Activated CD4-positive, alpha-beta memory T cell treated with anti-CD3 and anti-CD28 coated beads, Interleukin-2, amount 10 ng/mL, durations not matched to agents 7 days and 5 days (primary cell): ENCODE measurements at regions not wholly inside any gene's neighbourhood (a gene's known extent, or its start where the extent isn't known, plus 50 kb on each side); places are given as distances from the start of the nearest gene placed in this dataset.

ENCODE experiments used
- CTCF ChIA-PET: fragments of 350-600 bp; sonication (Branson Sonifier 250); formaldehyde crosslinking; loops from one replicate; lab custom pipeline; 2021; ENCODE audit warnings: antibody characterized with exemption, inconsistent platforms; lab: Charles Lee
- POLR2A ChIA-PET: fragments of 350-600 bp; sonication (Branson Sonifier 250); formaldehyde crosslinking; loops from one replicate; lab custom pipeline; 2021; ENCODE audit warnings: antibody characterized with exemption; lab: Charles Lee
- DNase-seq: peaks from one replicate; pipeline ENCODE4 v3.0.0-alpha.2; 2020
- H3K27ac Mint-ChIP-seq: one replicate; pipeline ENCODE4 v1.8.0; 2021; ENCODE audit warnings: mild to moderate bottlenecking, mixed read lengths
- H3K27me3 Mint-ChIP-seq: one replicate; pipeline ENCODE4 v1.8.0; 2021; ENCODE audit warnings: mixed read lengths
- H3K36me3 Mint-ChIP-seq: one replicate; pipeline ENCODE4 v1.8.0; 2021; ENCODE audit warnings: low read depth, mixed read lengths
- H3K4me1 Mint-ChIP-seq: one replicate; pipeline ENCODE4 v1.8.0; 2021; ENCODE audit warnings: mixed read lengths
- H3K4me3 Mint-ChIP-seq: one replicate; pipeline ENCODE4 v1.8.0; 2021; ENCODE audit warnings: mild to moderate bottlenecking, mixed read lengths
- H3K9me3 Mint-ChIP-seq: one replicate; pipeline ENCODE4 v1.8.0; 2021; ENCODE audit warnings: mixed read lengths

GRCh38 chr2:209351636-209352035 lies 72.2 kb upstream of the MAP2 start:
- ChIA-PET POLR2A (no interaction called here), CTCF (no interaction called here)
- no peaks in the 10 kb centered on the region for H3K36me3 Mint-ChIP-seq
- H3K27me3 Mint-ChIP-seq: no peaks in the 10 kb centered on the region
- no peaks in the 10 kb centered on the region for H3K4me1 Mint-ChIP-seq
- no peak for DNase-seq
- no peak overlapping the region for H3K4me3 Mint-ChIP-seq
- no peak overlapping the region for H3K27ac Mint-ChIP-seq
- peaks cover 3% of the 10 kb centered on the region for H3K9me3 Mint-ChIP-seq

- no peak overlapping the region for H3K4me3 Mint-ChIP-seq
- POLR2A ChIA-PET: no interaction called here
- CTCF ChIA-PET: no interaction called here
- no peaks in the 10 kb centered on the region for H3K36me3 Mint-ChIP-seq
- H3K9me3 Mint-ChIP-seq: peaks cover 3% of the 10 kb centered on the region
- H3K4me1 Mint-ChIP-seq: no peaks in the 10 kb centered on the region
- no peak for DNase-seq
- no peaks in the 10 kb centered on the region for H3K27me3 Mint-ChIP-seq
- H3K27ac Mint-ChIP-seq: no peak overlapping the region
Observed at GRCh38 chr2:209358992-209359391, 64.9 kb upstream of the MAP2 start.

DNA sequence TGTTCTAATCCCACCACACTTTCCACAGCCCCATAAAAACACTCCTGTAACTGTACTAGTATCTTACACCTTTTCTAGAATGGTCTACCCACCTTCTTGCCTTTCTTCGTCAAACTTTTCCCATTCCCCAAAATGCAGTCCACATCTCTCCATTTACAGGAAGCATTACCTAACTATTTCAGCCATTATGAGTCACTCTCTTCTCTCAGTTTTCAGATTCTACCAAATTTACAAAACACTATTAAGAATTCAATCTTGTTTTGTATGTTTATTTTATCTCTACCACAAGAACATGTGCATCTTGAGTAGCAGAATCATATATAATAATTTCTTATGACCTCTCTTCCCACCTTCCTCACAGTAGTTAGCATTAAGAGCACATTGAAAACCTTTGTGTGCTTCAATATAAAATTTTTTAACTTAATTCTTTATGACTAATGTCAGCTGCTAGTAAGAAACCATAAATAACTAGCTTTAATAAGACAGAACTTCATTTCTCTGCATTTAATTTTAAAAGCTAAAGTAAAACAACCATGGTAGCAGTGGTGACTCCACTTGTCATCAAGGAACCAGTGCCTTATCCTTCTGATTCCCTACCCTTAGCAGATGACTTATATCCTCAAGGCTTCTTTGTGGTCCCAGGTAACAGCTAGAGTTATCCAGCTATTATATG lies 56.6 kb upstream of the MAP2 start:
- Mint-ChIP-seq H3K27me3 (no peaks in the 10 kb centered on the region), H3K4me3 (no peak overlapping the region), H3K27ac (no peak overlapping the region), H3K9me3 (no peaks in the 10 kb centered on the region), H3K4me1 (no peaks in the 10 kb centered on the region), H3K36me3 (no peaks in the 10 kb centered on the region)
- ChIA-PET POLR2A (no interaction called here), CTCF (no interaction called here)
- no peak for DNase-seq

GRCh38 chr2:209368406-209368805 lies 55.4 kb upstream of the MAP2 start:
- H3K9me3 Mint-ChIP-seq: no peaks in the 10 kb centered on the region
- DNase-seq: no peak
- no peaks in the 10 kb centered on the region for H3K27me3 Mint-ChIP-seq
- POLR2A ChIA-PET: no interaction called here
- CTCF ChIA-PET: no interaction called here
- H3K4me3 Mint-ChIP-seq: no peak overlapping the region
- no peaks in the 10 kb centered on the region for H3K36me3 Mint-ChIP-seq
- H3K4me1 Mint-ChIP-seq: no peaks in the 10 kb centered on the region
- H3K27ac Mint-ChIP-seq: no peak overlapping the region

GRCh38 chr2:209368914-209369313 lies 54.9 kb upstream of the MAP2 start:
- Mint-ChIP-seq H3K27me3 (no peaks in the 10 kb centered on the region), H3K4me1 (no peaks in the 10 kb centered on the region)

GRCh38 chr2:209369656-209370055 lies 54.2 kb upstream of the MAP2 start:
- Mint-ChIP-seq H3K36me3 (no peaks in the 10 kb centered on the region), H3K4me1 (no peaks in the 10 kb centered on the region), H3K4me3 (no peak overlapping the region), H3K9me3 (peaks cover 2% of the 10 kb centered on the region), H3K27me3 (no peaks in the 10 kb centered on the region), H3K27ac (no peak overlapping the region)
- CTCF ChIA-PET: no interaction called here
- POLR2A ChIA-PET: no interaction called here
- no peak for DNase-seq

More at GRCh38 chr2:209368914-209369313, 54.9 kb upstream of the MAP2 start:
- H3K4me3 Mint-ChIP-seq: no peak overlapping the region
- H3K9me3 Mint-ChIP-seq: no peaks in the 10 kb centered on the region
- no peaks in the 10 kb centered on the region for H3K36me3 Mint-ChIP-seq
- no peak for DNase-seq
- POLR2A ChIA-PET: no interaction called here
- H3K27ac Mint-ChIP-seq: no peak overlapping the region
- CTCF ChIA-PET: no interaction called here

DNA sequence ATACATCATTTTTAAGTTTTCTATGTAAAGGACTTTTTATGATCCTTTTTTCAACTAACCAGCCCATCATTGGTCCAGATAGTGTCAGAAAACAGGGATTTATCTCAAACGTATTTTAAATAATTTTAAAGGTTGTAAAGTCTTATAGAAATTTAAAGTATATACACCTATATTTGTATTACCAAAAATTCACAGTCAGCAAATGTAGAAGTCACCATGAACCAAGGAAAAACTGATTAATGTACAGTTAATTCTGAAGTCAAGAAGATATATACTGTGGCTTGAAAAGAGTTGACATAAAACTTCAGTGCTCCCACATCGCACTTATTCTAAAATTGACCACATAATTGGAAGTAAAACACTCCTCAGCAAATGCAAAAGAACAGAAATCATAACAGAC lies 52.4 kb upstream of the MAP2 start:
- ChIA-PET POLR2A (no interaction called here), CTCF (no interaction called here)
- Mint-ChIP-seq H3K9me3 (peaks cover 6% of the 10 kb centered on the region), H3K27ac (no peak overlapping the region), H3K27me3 (no peaks in the 10 kb centered on the region), H3K4me3 (no peak overlapping the region), H3K36me3 (no peaks in the 10 kb centered on the region), H3K4me1 (no peaks in the 10 kb centered on the region)
- DNase-seq: no peak
